Loucy (cell line): ENCODE measurements at regions not wholly inside any gene's neighbourhood (a gene's known extent, or its start where the extent isn't known, plus 50 kb on each side); places are given as distances from the start of the nearest gene placed in this dataset.

ENCODE experiments used
- H2AFZ ChIP-seq: fragments of 200-600 bp; sonication (generic); 2 replicates; pipeline ENCODE4 v1.6.0; 2016; ENCODE audit warnings: antibody characterized with exemption, mild to moderate bottlenecking, low read length, moderate library complexity
- H3F3A ChIP-seq: fragments of 200-600 bp; 2 replicates; pipeline ENCODE4 v1.6.0; 2016; ENCODE audit warnings: antibody characterized with exemption, low read depth, mild to moderate bottlenecking
- H3K27me3 ChIP-seq: fragments of 200-600 bp; sonication (generic); 2 replicates; pipeline ENCODE4 v1.6.1; 2014; ENCODE audit warnings: low read length, mild to moderate bottlenecking; ENCODE audit not compliant: insufficient read depth, poor library complexity, severe bottlenecking
- H3K36me3 ChIP-seq: fragments of 200-600 bp; sonication (generic); 2 replicates; pipeline ENCODE4 v1.6.1; 2016; ENCODE audit warnings: low read length; ENCODE audit not compliant: insufficient read depth
- H3K4me1 ChIP-seq: fragments of 200-600 bp; sonication (generic); 2 replicates; pipeline ENCODE4 v1.5.1; 2014; ENCODE audit warnings: low read length, mild to moderate bottlenecking; ENCODE audit not compliant: insufficient read depth, poor library complexity, severe bottlenecking
- H3K4me2 ChIP-seq: fragments of 200-600 bp; sonication (generic); 2 replicates; pipeline ENCODE4 v1.6.0; 2014; ENCODE audit warnings: antibody characterized with exemption, low read length, low read depth, mild to moderate bottlenecking; ENCODE audit not compliant: poor library complexity, severe bottlenecking
- H3K4me3 ChIP-seq: fragments of 200-600 bp; sonication (generic); 2 replicates; pipeline ENCODE4 v1.5.1; 2014; ENCODE audit warnings: low read length, mild to moderate bottlenecking, mixed read lengths; ENCODE audit not compliant: poor library complexity, severe bottlenecking
- H3K79me2 ChIP-seq: fragments of 200-600 bp; sonication (generic); 2 replicates; pipeline ENCODE4 v1.6.1; 2014; ENCODE audit warnings: low read length; ENCODE audit not compliant: insufficient read depth
- H3K9ac ChIP-seq: fragments of 200-600 bp; sonication (generic); 2 replicates; pipeline ENCODE4 v1.6.0; 2014; ENCODE audit warnings: mild to moderate bottlenecking, low read depth, low read length, moderate library complexity; ENCODE audit not compliant: poor library complexity, severe bottlenecking
- H3K9me2 ChIP-seq: fragments of 200-600 bp; sonication (generic); replicated peaks from 2 replicates; pipeline ENCODE4 v1.6.1; 2016; ENCODE audit warnings: low read depth, low read length, mixed read lengths
- H3K9me3 ChIP-seq: fragments of 200-600 bp; sonication (generic); 2 replicates; pipeline ENCODE4 v1.6.1; 2014; ENCODE audit warnings: mild to moderate bottlenecking, antibody characterized with exemption, low read length, low read depth; ENCODE audit not compliant: insufficient read depth
- H4K20me1 ChIP-seq: fragments of 200-600 bp; sonication (generic); 2 replicates; pipeline ENCODE4 v1.6.0; 2014; ENCODE audit warnings: antibody characterized with exemption, low read length, mild to moderate bottlenecking; ENCODE audit not compliant: insufficient read depth, poor library complexity, severe bottlenecking
- EZH2phosphoT487 ChIP-seq: fragments of 200-600 bp; IDR thresholded peaks from 2 replicates; pipeline ENCODE4 v1.6.1; 2018; ENCODE audit warnings: antibody characterized with exemption, mild to moderate bottlenecking, moderate library complexity, borderline replicate concordance
- TF ChIP-seq, protein P1 (sequence below): fragments of 200-600 bp; sonication (generic); conservative IDR thresholded peaks from 2 replicates; pipeline ENCODE4 v1.5.1; 2014; ENCODE audit warnings: mild to moderate bottlenecking, antibody characterized with exemption, low read length

DNA sequence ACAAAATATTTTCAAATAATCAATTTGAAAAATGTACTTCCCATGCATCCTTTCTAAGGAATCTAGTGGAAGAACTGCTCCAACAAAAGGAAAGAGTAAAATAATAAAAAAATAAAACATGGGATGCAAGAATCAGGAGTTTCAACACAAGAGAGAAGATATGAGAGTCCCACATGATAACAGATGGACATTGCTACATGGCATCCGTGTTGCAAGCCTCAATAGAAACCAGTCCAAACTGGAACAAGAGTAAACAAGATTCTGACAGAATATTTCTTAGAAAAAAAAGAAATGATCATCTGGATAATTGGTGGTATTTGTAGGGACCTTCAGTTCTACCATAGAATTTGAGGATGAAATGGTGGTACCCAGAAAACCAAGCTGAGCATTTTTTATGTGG lies 186.8 kb downstream of the FRK start:
- Histone ChIP-seq H3F3A (no peaks in the 10 kb centered on the region), H3K4me2 (no peak overlapping the region), H3K9me3 (no peaks in the 10 kb centered on the region), H3K79me2 (no peaks in the 10 kb centered on the region), H3K27me3 (no peaks in the 10 kb centered on the region), H3K9me2 (no peaks in the 10 kb centered on the region), H3K9ac (no peak overlapping the region), H3K4me1 (no peaks in the 10 kb centered on the region), H2AFZ (no peak overlapping the region), H4K20me1 (no peaks in the 10 kb centered on the region), H3K4me3 (no peak overlapping the region), H3K36me3 (no peaks in the 10 kb centered on the region)
- TF ChIP-seq, protein P1, sequence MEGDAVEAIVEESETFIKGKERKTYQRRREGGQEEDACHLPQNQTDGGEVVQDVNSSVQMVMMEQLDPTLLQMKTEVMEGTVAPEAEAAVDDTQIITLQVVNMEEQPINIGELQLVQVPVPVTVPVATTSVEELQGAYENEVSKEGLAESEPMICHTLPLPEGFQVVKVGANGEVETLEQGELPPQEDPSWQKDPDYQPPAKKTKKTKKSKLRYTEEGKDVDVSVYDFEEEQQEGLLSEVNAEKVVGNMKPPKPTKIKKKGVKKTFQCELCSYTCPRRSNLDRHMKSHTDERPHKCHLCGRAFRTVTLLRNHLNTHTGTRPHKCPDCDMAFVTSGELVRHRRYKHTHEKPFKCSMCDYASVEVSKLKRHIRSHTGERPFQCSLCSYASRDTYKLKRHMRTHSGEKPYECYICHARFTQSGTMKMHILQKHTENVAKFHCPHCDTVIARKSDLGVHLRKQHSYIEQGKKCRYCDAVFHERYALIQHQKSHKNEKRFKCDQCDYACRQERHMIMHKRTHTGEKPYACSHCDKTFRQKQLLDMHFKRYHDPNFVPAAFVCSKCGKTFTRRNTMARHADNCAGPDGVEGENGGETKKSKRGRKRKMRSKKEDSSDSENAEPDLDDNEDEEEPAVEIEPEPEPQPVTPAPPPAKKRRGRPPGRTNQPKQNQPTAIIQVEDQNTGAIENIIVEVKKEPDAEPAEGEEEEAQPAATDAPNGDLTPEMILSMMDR = no peak
- TF ChIP-seq EZH2phosphoT487 = no peak

DNA sequence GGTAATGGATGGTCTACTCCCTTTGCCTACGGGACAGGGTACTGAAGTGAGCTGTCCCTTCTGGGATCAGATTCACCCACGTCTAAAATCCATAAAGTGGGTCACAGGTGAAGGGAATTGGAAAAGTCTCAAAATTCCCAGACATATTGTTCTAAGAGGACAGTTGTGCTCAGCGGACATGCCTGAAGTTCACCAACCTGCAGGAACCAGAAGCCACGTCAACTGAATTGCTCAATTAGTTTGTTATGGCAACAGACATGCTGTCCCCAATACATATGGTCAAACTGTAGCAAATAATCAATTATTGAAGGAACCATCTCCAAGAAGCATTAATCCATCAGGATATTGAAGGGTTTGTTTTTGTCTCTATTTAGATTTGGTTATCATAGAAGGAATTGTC lies 190.2 kb downstream of the FRK start:
- Histone ChIP-seq H3F3A (no peaks in the 10 kb centered on the region), H4K20me1 (no peaks in the 10 kb centered on the region), H3K4me1 (no peaks in the 10 kb centered on the region), H3K36me3 (no peaks in the 10 kb centered on the region), H3K4me2 (no peak overlapping the region), H3K9me3 (no peaks in the 10 kb centered on the region), H3K79me2 (no peaks in the 10 kb centered on the region), H3K9me2 (no peaks in the 10 kb centered on the region), H3K4me3 (no peak overlapping the region), H3K27me3 (no peaks in the 10 kb centered on the region), H2AFZ (no peak overlapping the region), H3K9ac (no peak overlapping the region)
- TF ChIP-seq, protein P1 = no peak
- TF ChIP-seq EZH2phosphoT487 = no peak

DNA sequence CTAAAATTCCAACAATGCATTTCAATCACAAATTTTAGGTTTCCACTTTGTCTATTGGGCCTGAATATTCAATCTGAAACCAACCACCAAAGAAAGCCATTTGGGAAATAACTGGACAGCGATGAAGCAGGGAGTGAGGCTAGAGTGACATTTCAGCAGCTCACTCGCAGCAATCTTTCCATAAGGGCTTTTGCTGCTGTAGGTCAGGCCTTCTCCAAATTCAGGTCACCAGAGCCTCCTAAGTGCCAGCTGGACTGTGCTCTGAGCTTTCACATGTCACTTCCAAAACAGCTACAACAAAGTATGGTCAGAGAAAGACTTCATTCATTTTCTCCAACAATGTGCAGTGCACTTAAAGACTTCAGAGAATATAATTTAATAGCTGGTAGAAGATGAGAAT lies 194.8 kb downstream of the FRK start:
- Histone ChIP-seq H2AFZ (no peak overlapping the region), H3K9me3 (no peaks in the 10 kb centered on the region), H3K9me2 (no peaks in the 10 kb centered on the region), H4K20me1 (no peaks in the 10 kb centered on the region), H3K4me2 (no peak overlapping the region), H3K79me2 (no peaks in the 10 kb centered on the region), H3K9ac (no peak overlapping the region), H3K36me3 (no peaks in the 10 kb centered on the region), H3K4me3 (no peak overlapping the region), H3K4me1 (no peaks in the 10 kb centered on the region), H3F3A (no peaks in the 10 kb centered on the region), H3K27me3 (no peaks in the 10 kb centered on the region)
- TF ChIP-seq, protein P1 = no peak
- no peak for TF ChIP-seq EZH2phosphoT487
